ENCODE measurements at regions not wholly inside any gene's neighbourhood (a gene's known extent, or its start where the extent isn't known, plus 50 kb on each side); places are given as distances from the start of the nearest gene placed in this dataset.
A peak's percentile ranks its signal among the peaks of the same experiment; 100 is the strongest.

DNA sequence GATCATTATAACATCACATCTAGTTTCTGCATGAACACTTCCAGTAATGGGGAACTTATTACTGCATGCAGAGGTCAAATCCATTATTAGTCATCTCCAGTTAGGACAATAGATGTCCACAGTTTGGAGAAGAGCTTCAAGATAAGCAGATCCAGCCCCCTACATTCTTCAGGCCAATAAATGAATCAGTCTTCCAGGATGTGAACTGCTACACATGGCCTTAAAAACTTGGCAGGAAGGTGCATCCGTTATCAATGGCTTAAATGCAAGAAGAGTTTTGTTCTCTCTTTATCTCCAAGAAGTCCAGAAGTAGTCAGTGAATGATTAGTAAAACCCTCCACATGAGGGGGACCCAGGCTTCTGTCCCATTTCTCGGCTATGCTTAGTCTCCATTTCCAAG, 70.8 kb downstream of the DMRTA2 start:
- BruUV-seq (replicated peaks): no TSS peak
- FAIRE-seq: no peak
- no peak overlapping the region for H2AFZ ChIP-seq (ENCODE audit: low read depth, low read length)
- H3K79me2 ChIP-seq (ENCODE audit: control insufficient read depth, insufficient read depth, low read length): no peaks in the 10 kb centered on the region
- H3K4me3 ChIP-seq (replicated peaks in 1 of 3; ENCODE audit: insufficient read depth in 1 of 3, low read depth in 1 of 3, low read length in 3 of 3): no peak overlapping the region
- CTCF ChIA-PET: interaction anchor here (1.5 kb wide), 1 partner anchor 20 kb away, joined by 8 read pairs; no protein-coding TSS in a partner anchor
- no peaks in the 10 kb centered on the region for H3K9me3 ChIP-seq (replicated peaks; ENCODE audit: control insufficient read depth, insufficient read depth, low read length)
- H3K36me3 ChIP-seq (ENCODE audit: control insufficient read depth in 2 of 2, extremely low read depth in 1 of 2, insufficient read depth in 2 of 2, low read length in 2 of 2): no peaks in the 10 kb centered on the region
- intact Hi-C loops (cut with micrococcal nuclease): no loop called here
- no peak overlapping the region for H3K27ac ChIP-seq (ENCODE audit: insufficient read depth, low read depth, low read length)
- TF ChIP-seq, protein P1, sequence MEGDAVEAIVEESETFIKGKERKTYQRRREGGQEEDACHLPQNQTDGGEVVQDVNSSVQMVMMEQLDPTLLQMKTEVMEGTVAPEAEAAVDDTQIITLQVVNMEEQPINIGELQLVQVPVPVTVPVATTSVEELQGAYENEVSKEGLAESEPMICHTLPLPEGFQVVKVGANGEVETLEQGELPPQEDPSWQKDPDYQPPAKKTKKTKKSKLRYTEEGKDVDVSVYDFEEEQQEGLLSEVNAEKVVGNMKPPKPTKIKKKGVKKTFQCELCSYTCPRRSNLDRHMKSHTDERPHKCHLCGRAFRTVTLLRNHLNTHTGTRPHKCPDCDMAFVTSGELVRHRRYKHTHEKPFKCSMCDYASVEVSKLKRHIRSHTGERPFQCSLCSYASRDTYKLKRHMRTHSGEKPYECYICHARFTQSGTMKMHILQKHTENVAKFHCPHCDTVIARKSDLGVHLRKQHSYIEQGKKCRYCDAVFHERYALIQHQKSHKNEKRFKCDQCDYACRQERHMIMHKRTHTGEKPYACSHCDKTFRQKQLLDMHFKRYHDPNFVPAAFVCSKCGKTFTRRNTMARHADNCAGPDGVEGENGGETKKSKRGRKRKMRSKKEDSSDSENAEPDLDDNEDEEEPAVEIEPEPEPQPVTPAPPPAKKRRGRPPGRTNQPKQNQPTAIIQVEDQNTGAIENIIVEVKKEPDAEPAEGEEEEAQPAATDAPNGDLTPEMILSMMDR (IDR thresholded peaks at IDR 0.05; ENCODE audit: extremely low read depth in 1 of 2, insufficient read depth in 1 of 2, low read depth in 1 of 2, low read length in 2 of 2): no peak
- TF ChIP-seq JUN (IDR thresholded peaks at IDR 0.05; ENCODE audit: borderline replicate concordance, insufficient read depth, insufficient read length, low read depth): peak; percentile 19
- peak; percentile 49 for TF ChIP-seq GATA2 (IDR thresholded peaks at IDR 0.05; ENCODE audit: insufficient read depth, insufficient read length, low read depth, low read length)
- peak; percentile 41 for TF ChIP-seq FOS (IDR thresholded peaks at IDR 0.05; ENCODE audit: borderline replicate concordance, insufficient read depth, low read length)
- H3K4me2 ChIP-seq (ENCODE audit: insufficient read depth, low read length): no peak overlapping the region
- peaks cover 1 to 3% of the 10 kb centered on the region in 2 experiments for H3K27me3 ChIP-seq (ENCODE audit: control insufficient read depth in 2 of 2, insufficient read depth in 2 of 2, low read length in 2 of 2)
- no peaks in the 10 kb centered on the region for H4K20me1 ChIP-seq (replicated peaks; ENCODE audit: control insufficient read depth, extremely low read depth, insufficient read depth, low read length)
- POLR2A ChIA-PET: no interaction called here
- no peak for DNase-seq (ENCODE audit: low read depth, low spot score)
- no peaks in the 10 kb centered on the region for H3K9me1 ChIP-seq (replicated peaks; ENCODE audit: control insufficient read depth, extremely low read depth, insufficient read depth, low read length)
- no peak overlapping the region for H3K9ac ChIP-seq (replicated peaks; ENCODE audit: extremely low read depth, insufficient read depth, low read length)
- dilution Hi-C loops (cut with MboI; ENCODE audit: extremely low pct_ligation_motif_present, low sequenced_read_pairs): no loop called here
- H3K4me1 ChIP-seq (ENCODE audit: control insufficient read depth, extremely low read depth, insufficient read depth, low read length): peaks cover 3% of the 10 kb centered on the region

DNA sequence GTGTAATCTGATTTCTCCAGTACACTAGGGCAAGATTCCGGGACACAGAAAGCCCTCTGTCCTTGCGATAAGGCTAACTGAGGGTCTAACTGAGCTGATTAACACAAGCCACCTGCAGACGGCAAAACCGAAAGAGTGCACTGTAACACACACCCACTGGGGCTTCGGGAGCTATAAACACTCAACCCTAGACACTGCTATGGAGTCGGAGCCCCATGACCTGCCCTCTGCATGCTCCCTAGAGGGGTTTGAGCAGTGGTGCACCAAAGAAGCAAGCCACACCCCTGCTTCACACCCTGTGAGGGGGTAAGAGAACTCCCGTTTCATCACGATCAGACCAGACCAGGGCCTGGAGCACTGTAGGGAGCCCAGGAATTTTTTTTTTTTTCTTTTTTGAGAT, 72.4 kb downstream of the DMRTA2 start:
- intact Hi-C loops (cut with micrococcal nuclease) (no loop called here), dilution Hi-C loops (cut with MboI; ENCODE audit: extremely low pct_ligation_motif_present, low sequenced_read_pairs) (no loop called here)
- DNase-seq (ENCODE audit: low read depth, low spot score): no peak

More for the DNA sequence above, 72.4 kb downstream of the DMRTA2 start:
- H3K9me1 ChIP-seq (replicated peaks; ENCODE audit: control insufficient read depth, extremely low read depth, insufficient read depth, low read length): no peaks in the 10 kb centered on the region
- H3K4me2 ChIP-seq (ENCODE audit: insufficient read depth, low read length): no peak overlapping the region
- H3K4me3 ChIP-seq (replicated peaks in 1 of 3; ENCODE audit: insufficient read depth in 1 of 3, low read depth in 1 of 3, low read length in 3 of 3): no peak overlapping the region
- no peak for FAIRE-seq
- H3K27ac ChIP-seq (ENCODE audit: insufficient read depth, low read depth, low read length): no peak overlapping the region
- peaks cover 3% of the 10 kb centered on the region for H3K4me1 ChIP-seq (ENCODE audit: control insufficient read depth, extremely low read depth, insufficient read depth, low read length)
- no peak overlapping the region for H2AFZ ChIP-seq (ENCODE audit: low read depth, low read length)
- H3K27me3 ChIP-seq (ENCODE audit: control insufficient read depth in 2 of 2, insufficient read depth in 2 of 2, low read length in 2 of 2): no peaks in the 10 kb centered on the region
- H3K36me3 ChIP-seq (ENCODE audit: control insufficient read depth in 2 of 2, extremely low read depth in 1 of 2, insufficient read depth in 2 of 2, low read length in 2 of 2): no peaks in the 10 kb centered on the region
- ChIA-PET POLR2A (no interaction called here), CTCF (interaction anchor here (1.7 kb wide), 1 partner anchor 1673 kb away, joined by 5 read pairs; no protein-coding TSS in a partner anchor)
- no TSS peak for BruUV-seq (replicated peaks)
- no peaks in the 10 kb centered on the region for H4K20me1 ChIP-seq (replicated peaks; ENCODE audit: control insufficient read depth, extremely low read depth, insufficient read depth, low read length)
- H3K9me3 ChIP-seq (replicated peaks; ENCODE audit: control insufficient read depth, insufficient read depth, low read length): no peaks in the 10 kb centered on the region
- H3K9ac ChIP-seq (replicated peaks; ENCODE audit: extremely low read depth, insufficient read depth, low read length): no peak overlapping the region
- no peaks in the 10 kb centered on the region for H3K79me2 ChIP-seq (ENCODE audit: control insufficient read depth, insufficient read depth, low read length)
- no peak for TF ChIP-seq MYC (IDR thresholded peaks at IDR 0.05; ENCODE audit: low read depth, low read length)
- TF ChIP-seq EZH2 (IDR thresholded peaks at IDR 0.05; ENCODE audit: borderline replicate concordance, low read depth, low read length, severe bottlenecking): no peak
- TF ChIP-seq, protein P2, sequence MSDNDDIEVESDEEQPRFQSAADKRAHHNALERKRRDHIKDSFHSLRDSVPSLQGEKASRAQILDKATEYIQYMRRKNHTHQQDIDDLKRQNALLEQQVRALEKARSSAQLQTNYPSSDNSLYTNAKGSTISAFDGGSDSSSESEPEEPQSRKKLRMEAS (IDR thresholded peaks at IDR 0.05; ENCODE audit: insufficient read depth, insufficient read length): no peak
- TF ChIP-seq POLR2A (IDR thresholded peaks at IDR 0.05; ENCODE audit: low read depth, low read length): no peak
- TF ChIP-seq POLR2AphosphoS5 (IDR thresholded peaks at IDR 0.05; ENCODE audit: insufficient read depth, low read depth, low read length): no peak
- no peak for TF ChIP-seq GATA2 (IDR thresholded peaks at IDR 0.05; ENCODE audit: insufficient read depth, insufficient read length, low read depth, low read length)
- TF ChIP-seq, protein P1 (IDR thresholded peaks at IDR 0.05; ENCODE audit: extremely low read depth in 1 of 2, insufficient read depth in 1 of 2, low read depth in 1 of 2, low read length in 2 of 2): no peak
- TF ChIP-seq FOS (IDR thresholded peaks at IDR 0.05; ENCODE audit: borderline replicate concordance, insufficient read depth, low read length): no peak
- no peak for TF ChIP-seq JUN (IDR thresholded peaks at IDR 0.05; ENCODE audit: borderline replicate concordance, insufficient read depth, insufficient read length, low read depth)
